Neural progenitor cell (in vitro differentiated cells): ENCODE measurements at regions not wholly inside any gene's neighbourhood (a gene's known extent, or its start where the extent isn't known, plus 50 kb on each side); places are given as distances from the start of the nearest gene placed in this dataset.

ENCODE experiments used
- EZH2phosphoT487 ChIP-seq: fragments of 200-600 bp; sonication (generic); IDR thresholded peaks from 2 replicates; pipeline ENCODE4 v1.6.1; 2017; ENCODE audit warnings: antibody characterized with exemption
- TF ChIP-seq, protein P1 (sequence below): fragments of 200-600 bp; sonication (generic); IDR thresholded peaks from 2 replicates; pipeline ENCODE4 v1.5.1; 2017; ENCODE audit warnings: antibody characterized with exemption, mild to moderate bottlenecking

DNA sequence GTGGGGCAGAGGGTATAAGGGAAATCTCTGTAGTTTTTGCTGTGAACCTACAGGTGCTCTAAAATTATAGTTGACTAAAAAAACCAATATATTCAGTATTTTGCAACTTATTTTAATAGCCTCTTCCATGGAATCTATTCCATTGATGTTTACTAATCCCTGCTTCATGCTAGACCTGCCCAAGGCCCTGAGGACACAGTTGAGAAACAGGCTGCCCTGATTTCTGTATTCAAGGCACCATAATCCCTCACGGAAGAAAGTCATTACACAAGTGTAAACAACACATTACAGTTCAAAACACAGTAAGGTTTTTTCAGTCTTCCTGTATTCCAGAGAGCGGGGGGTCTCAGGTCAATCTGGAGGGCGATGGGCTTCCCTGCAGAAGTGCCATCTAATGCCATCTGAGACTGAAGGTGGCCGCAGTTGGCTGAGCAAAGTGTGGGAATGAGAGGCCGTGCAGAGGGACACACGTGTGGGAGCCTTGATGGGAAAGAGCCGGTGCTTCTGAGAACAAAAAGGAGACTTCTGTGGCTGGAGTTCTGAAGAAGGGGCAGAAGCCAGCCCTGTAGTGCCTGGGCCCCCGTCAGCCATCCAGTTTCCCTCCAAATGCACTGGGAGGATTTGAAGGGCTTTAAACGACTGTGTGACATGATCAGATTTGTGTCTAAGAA, 146.9 kb downstream of the PTPN20 start:
- TF ChIP-seq, protein P1, sequence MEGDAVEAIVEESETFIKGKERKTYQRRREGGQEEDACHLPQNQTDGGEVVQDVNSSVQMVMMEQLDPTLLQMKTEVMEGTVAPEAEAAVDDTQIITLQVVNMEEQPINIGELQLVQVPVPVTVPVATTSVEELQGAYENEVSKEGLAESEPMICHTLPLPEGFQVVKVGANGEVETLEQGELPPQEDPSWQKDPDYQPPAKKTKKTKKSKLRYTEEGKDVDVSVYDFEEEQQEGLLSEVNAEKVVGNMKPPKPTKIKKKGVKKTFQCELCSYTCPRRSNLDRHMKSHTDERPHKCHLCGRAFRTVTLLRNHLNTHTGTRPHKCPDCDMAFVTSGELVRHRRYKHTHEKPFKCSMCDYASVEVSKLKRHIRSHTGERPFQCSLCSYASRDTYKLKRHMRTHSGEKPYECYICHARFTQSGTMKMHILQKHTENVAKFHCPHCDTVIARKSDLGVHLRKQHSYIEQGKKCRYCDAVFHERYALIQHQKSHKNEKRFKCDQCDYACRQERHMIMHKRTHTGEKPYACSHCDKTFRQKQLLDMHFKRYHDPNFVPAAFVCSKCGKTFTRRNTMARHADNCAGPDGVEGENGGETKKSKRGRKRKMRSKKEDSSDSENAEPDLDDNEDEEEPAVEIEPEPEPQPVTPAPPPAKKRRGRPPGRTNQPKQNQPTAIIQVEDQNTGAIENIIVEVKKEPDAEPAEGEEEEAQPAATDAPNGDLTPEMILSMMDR, result no peak
- no peak for TF ChIP-seq EZH2phosphoT487
